GM12875 (cell line): ENCODE measurements at regions not wholly inside any gene's neighbourhood (a gene's known extent, or its start where the extent isn't known, plus 50 kb on each side); places are given as distances from the start of the nearest gene placed in this dataset.

Experiments
- H3K4me3 ChIP-seq: one replicate; pipeline ENCODE4 v1.5.1; 2011; ENCODE audit warnings: low read depth, low read length, control low read depth
- CTCF ChIP-seq: IDR thresholded peaks from 2 replicates; pipeline ENCODE4 v1.5.1; 2011; ENCODE audit warnings: low read depth, mild to moderate bottlenecking, control low read depth, inconsistent platforms, low read length, moderate library complexity, borderline replicate concordance; ENCODE audit not compliant: insufficient read depth

GRCh38 chr3:174767853-174768382 lies 91.2 kb upstream of the NAALADL2 start:
- no peak overlapping the region for H3K4me3 ChIP-seq
- TF ChIP-seq CTCF, result no peak

GRCh38 chr3:174769171-174769570 lies 90.0 kb upstream of the NAALADL2 start:
- no peak overlapping the region for H3K4me3 ChIP-seq
- TF ChIP-seq CTCF, result no peak

GRCh38 chr3:174775603-174776002 lies 83.5 kb upstream of the NAALADL2 start:
- TF ChIP-seq CTCF, result no peak
- H3K4me3 ChIP-seq, result no peak overlapping the region

GRCh38 chr3:174776123-174776522 lies 83.0 kb upstream of the NAALADL2 start:
- no peak for TF ChIP-seq CTCF

GRCh38 chr3:174776636-174777035 lies 82.5 kb upstream of the NAALADL2 start:
- H3K4me3 ChIP-seq, result no peak overlapping the region

More at GRCh38 chr3:174776123-174776522, 83.0 kb upstream of the NAALADL2 start:
- no peak overlapping the region for H3K4me3 ChIP-seq

GRCh38 chr3:174777813-174778212 lies 81.3 kb upstream of the NAALADL2 start:
- no peak for TF ChIP-seq CTCF
- no peak overlapping the region for H3K4me3 ChIP-seq

More at GRCh38 chr3:174776636-174777035, 82.5 kb upstream of the NAALADL2 start:
- no peak for TF ChIP-seq CTCF

GRCh38 chr3:174783502-174783901 lies 75.6 kb upstream of the NAALADL2 start:
- no peak for TF ChIP-seq CTCF
- H3K4me3 ChIP-seq, result no peak overlapping the region
